ENCODE measurements at regions not wholly inside any gene's neighbourhood (a gene's known extent, or its start where the extent isn't known, plus 50 kb on each side); places are given as distances from the start of the nearest gene placed in this dataset.
"Not testable (repeated sequence)": the region's sequence is repeated elsewhere in the genome, so short reads cannot be mapped to it uniquely, and the experiment has no call there.

- no peak for DNase-seq (ENCODE audit: low spot score)
These were observed 129.3 kb downstream of the SST start for GRCh38 chr3:187540847-187541246.

- DNase-seq (ENCODE audit: low spot score): no peak
These were observed 134.0 kb downstream of the SST start for GRCh38 chr3:187536185-187536584.

DNA sequence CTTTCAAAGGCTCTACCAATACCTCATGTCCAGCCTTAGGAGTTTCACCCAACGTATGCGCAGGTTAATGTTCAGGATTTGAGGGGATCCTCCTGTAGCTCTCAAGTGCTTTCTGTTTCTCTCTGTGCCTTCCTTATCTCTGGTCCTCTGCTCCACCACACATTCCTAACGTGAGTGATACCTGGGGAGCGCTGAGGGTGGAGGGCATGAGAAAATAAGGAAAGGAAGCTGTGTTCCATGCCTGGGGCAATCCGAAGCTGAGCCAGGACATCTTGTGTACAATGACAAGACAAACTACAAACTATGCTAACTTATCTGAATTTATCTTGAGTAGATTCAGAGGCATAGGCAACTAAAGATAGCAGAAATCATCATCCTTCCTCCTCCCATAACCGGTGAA is 136.4 kb downstream of the SST start:
- no peak for DNase-seq (ENCODE audit: low spot score)

DNA sequence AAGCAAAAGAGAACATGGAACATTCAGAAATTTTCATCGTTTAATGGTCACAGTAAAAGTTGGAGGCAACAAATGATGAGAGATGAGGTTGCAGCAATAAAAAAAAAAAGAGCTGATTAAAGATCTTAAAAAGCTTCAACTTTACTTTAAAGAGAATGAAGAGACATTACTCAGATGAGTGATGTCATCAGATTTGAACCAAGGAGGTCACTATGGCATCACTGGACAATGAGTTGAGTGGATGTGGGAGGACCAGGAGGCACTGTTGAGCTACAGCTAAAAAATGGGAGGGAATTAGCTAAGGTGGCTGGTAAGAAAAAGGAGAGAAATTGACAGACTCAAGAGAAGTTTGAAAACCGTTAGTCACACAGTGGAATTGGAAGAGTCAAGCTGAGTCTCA is 138.4 kb downstream of the SST start:
- no peak for DNase-seq (ENCODE audit: low spot score)

DNA sequence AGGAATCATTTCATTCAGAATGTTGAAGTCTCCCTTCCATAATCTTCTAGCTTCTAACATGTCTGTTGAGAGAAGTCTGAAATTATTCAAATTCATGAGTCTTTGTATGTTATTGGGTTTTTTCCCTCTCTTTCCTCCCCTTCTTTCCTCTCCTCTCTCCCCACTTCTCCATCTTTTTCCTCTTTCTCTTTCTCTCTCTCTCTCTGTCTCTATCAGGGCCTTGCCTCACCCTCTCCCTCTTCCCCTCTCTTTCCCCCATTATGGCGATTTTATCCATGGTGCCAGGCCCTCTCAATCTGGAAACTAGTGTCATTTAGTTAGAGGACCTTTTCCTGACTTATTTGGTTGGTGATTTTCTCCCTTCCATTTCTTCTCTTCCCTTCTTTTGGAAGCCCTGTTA is 147.3 kb downstream of the SST start:
- DNase-seq (ENCODE audit: low spot score): no peak

GRCh38 chr3:187522293-187522692 is 147.9 kb downstream of the SST start:
- DNase-seq (ENCODE audit: low spot score): no peak

GRCh38 chr3:187521546-187521945 is 148.6 kb downstream of the SST start:
- peak; percentile 21 for DNase-seq (ENCODE audit: low spot score)

DNA sequence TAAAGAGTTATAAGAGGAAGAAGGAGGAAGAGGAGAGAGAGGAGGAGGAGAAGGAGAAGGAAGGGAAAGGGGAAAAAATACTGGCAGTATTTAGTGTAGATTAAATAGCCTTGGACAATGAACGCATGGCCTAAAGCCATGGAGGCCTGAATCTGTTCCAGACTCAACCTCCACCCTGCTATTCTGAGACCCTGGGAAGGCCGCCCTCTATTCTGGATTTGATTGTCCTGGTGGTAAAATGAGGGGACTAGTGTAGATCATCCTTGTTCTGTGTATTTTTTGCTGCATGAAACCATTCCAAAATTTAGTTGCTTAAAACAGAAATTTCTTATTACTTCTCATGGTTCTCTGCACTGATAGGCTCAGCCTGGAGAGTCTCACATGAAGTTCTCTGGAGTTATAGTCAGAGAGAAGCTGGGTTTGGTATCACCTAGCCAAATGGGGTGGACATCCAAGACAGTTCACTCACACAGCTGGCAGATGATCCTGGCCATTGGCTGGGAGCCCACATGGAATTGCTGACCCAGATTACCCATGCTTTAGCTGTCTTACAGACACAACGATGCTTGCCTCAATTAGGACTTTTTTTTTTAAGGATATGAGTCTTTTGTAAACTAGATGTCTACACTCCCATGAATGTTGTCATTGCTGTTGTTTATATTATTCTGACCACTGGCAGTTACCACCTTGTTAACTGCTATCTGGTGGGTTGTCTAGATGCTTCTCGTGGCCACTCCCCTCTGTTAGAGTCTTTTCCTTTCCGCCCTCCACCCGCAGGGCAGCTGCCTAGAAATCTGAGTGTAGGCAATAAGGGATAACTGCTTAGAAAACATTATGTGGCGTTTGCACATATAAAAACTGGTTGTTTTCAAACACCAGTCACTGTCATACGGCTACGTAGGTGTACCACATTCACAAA is 149.9 kb downstream of the SST start:
- no peak for DNase-seq (ENCODE audit: low spot score)

DNA sequence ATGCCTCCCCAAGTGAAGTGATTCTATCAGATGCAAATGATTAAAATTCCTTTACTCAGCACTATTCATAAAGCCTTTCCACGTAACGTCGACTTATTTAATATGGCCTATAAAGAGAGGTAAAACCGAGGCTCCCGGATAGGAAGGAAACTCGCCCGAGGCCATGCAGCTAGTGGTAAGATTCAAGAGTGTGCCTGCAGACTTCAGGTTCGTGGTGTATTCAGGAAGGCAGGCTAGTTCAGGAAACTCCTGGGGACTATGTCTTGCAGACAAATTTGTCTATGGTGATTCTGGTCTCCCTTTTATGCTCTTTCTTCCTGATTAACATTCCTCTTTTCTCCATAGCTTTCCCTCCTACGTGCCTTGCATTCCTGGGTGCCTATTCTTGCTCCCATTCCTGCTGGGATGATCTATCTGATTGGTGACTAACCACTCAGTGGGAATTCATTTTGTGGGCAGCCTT is 150.7 kb downstream of the SST start:
- DNase-seq (ENCODE audit: low spot score): no peak

- DNase-seq (ENCODE audit: low spot score): peak; percentile 28
These were observed 150.4 kb downstream of the RTP4 start for GRCh38 chr3:187518616-187519015.

DNA sequence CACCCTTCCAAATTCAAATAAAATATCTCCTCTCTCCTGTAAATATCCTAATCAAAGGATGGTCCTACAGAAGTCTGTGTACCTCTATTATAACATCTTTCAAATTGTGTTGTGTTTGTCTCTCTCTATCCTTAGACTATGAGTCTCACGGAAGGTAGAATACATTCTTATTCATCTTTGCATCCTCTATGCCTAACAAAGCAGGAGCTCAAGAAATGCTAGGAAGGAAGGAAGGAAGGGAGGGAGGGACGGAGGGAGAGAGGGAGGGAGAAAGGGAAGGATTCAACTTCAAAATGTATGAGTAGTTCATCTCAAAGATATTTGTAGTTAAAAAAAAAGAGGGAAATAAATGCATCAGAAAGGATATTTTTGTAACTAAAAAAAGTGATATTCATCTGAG is 150.0 kb downstream of the RTP4 start:
- DNase-seq (ENCODE audit: low spot score): no peak

- DNase-seq (ENCODE audit: low spot score): no peak
These were observed 148.4 kb downstream of the RTP4 start for GRCh38 chr3:187516446-187517185.

GRCh38 chr3:187507905-187508304 is 139.7 kb downstream of the RTP4 start:
- DNase-seq (ENCODE audit: low spot score): no peak

- no peak for DNase-seq (ENCODE audit: low spot score)
These were observed 139.1 kb downstream of the RTP4 start for GRCh38 chr3:187507266-187507665.

GRCh38 chr3:187504435-187504834 is 136.2 kb downstream of the RTP4 start:
- DNase-seq (ENCODE audit: low spot score): no peak

GRCh38 chr3:187498211-187498724 is 130.1 kb downstream of the RTP4 start:
- no peak for DNase-seq (ENCODE audit: low spot score)

GRCh38 chr3:187497052-187497451 is 128.9 kb downstream of the RTP4 start:
- no peak for DNase-seq (ENCODE audit: low spot score)

GRCh38 chr3:187494056-187494455 is 125.9 kb downstream of the RTP4 start:
- not testable (repeated sequence) for DNase-seq (ENCODE audit: low spot score)

GRCh38 chr3:187491371-187491770 is 123.2 kb downstream of the RTP4 start:
- no peak for DNase-seq (ENCODE audit: low spot score)

DNA sequence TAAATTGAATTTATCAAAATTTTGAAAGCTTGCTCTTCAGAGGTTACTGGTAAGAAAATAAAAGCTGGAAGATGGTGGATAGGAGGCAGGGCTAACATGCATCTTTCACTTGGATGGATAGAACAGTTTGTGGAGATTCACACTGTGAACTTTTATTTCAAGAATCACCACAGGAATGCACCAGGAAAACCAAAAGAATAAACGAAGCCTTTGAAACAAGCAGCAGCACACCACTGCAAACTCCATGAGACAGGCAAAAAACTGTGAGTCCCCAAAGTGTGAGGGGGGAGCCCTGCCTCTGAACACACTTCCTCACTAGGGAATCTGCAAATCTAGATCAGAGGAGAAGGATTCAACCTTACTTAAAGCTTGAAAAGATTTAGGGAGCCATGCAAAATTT is 122.2 kb downstream of the RTP4 start:
- no peak for DNase-seq (ENCODE audit: low spot score)

- no peak for DNase-seq (ENCODE audit: low spot score)
These were observed 116.5 kb downstream of the RTP4 start for GRCh38 chr3:187484547-187485295.

GRCh38 chr3:187481426-187481825 is 113.2 kb downstream of the RTP4 start:
- DNase-seq (ENCODE audit: low spot score): no peak

Data from germinal center (tissue), 1 donor.